Suprapubic skin (tissue), 4 donors: ENCODE measurements at regions not wholly inside any gene's neighbourhood (a gene's known extent, or its start where the extent isn't known, plus 50 kb on each side); places are given as distances from the start of the nearest gene placed in this dataset.

Experiments
- CTCF ChIP-seq, 2 donors: fragments of 200-600 bp in 1 of 2; fragments of 450-650 bp in 1 of 2; sonication (generic) in 1 of 2; IDR thresholded peaks; one replicate each; pipeline ENCODE4 v1.5.1; 2016 to 2019; ENCODE audit warnings: antibody characterized with exemption in 2 of 2, mild to moderate bottlenecking in 1 of 2, moderate library complexity in 1 of 2
- EP300 ChIP-seq: sonication (generic); formaldehyde crosslinking; IDR thresholded peaks from one replicate; pipeline ENCODE4 v1.6.1; 2017; ENCODE audit warnings: antibody characterized with exemption
- POLR2A ChIP-seq, 2 donors: fragments of 450-650 bp; IDR thresholded peaks; one replicate each; pipeline ENCODE4 v1.6.1; 2017; ENCODE audit warnings: antibody characterized with exemption in 2 of 2, mild to moderate bottlenecking in 2 of 2, moderate library complexity in 2 of 2
- POLR2AphosphoS5 ChIP-seq, 3 donors: sonication (generic); formaldehyde crosslinking; IDR thresholded peaks; one replicate each; pipeline ENCODE4 v1.6.1; 2017; ENCODE audit warnings: antibody characterized with exemption in 3 of 3

GRCh38 chr6:65790666-65791065 lies 83.6 kb upstream of the EYS start:
- TF ChIP-seq POLR2A (IDR thresholded peaks at IDR 0.05) (no peak), CTCF (IDR thresholded peaks at IDR 0.05) (no peak), POLR2AphosphoS5 (IDR thresholded peaks at IDR 0.05) (no peak), EP300 (no peak)
